DND-41 (cell line): ENCODE measurements at regions not wholly inside any gene's neighbourhood (a gene's known extent, or its start where the extent isn't known, plus 50 kb on each side); places are given as distances from the start of the nearest gene placed in this dataset.

Experiments
- ATAC-seq: fragments of 200-7000 bp; cut with Tn5 transposase; 3 replicates; pipeline ENCODE4 v1.9.1; 2021; ENCODE audit warnings: low read depth; ENCODE audit not compliant: insufficient read depth
- DNase-seq: peaks from one replicate; pipeline ENCODE4 v3.0.0-alpha.2; 2020
- H2AFZ ChIP-seq: 2 replicates; pipeline ENCODE4 v1.6.0; 2012; ENCODE audit warnings: low read depth, low read length
- H3K27ac ChIP-seq: 2 replicates; pipeline ENCODE4 v1.5.1; 2012; ENCODE audit warnings: low read length, inconsistent platforms
- H3K27me3 ChIP-seq: fragments of 200-600 bp; sonication (generic); 2 replicates; pipeline ENCODE4 v1.6.0; 2012; ENCODE audit warnings: low read length, mild to moderate bottlenecking, inconsistent platforms; ENCODE audit not compliant: insufficient read depth, poor library complexity
- H3K36me3 ChIP-seq: 2 replicates; pipeline ENCODE4 v1.5.1; 2012; ENCODE audit warnings: low read length, inconsistent platforms; ENCODE audit not compliant: insufficient read depth
- H3K4me1 ChIP-seq: 2 replicates; pipeline ENCODE4 v1.5.1; 2012; ENCODE audit warnings: mild to moderate bottlenecking, low read length; ENCODE audit not compliant: insufficient read depth
- H3K4me2 ChIP-seq: 2 replicates; pipeline ENCODE4 v1.6.0; 2012; ENCODE audit warnings: mild to moderate bottlenecking, moderate library complexity, low read length, inconsistent platforms; ENCODE audit not compliant: insufficient read depth
- H3K4me3 ChIP-seq, 2 experiments: fragments of 200-600 bp in 1 of 2; shearing (Covaris generic) in 1 of 2; 2 replicates each; pipeline ENCODE4 v1.5.1; 2012 to 2016; ENCODE audit warnings: inconsistent platforms in 2 of 2, low read length in 2 of 2, mild to moderate bottlenecking in 2 of 2, low read depth in 1 of 2, moderate library complexity in 1 of 2
- H3K79me2 ChIP-seq: 2 replicates; pipeline ENCODE4 v1.6.0; 2012; ENCODE audit warnings: low read length, inconsistent platforms; ENCODE audit not compliant: insufficient read depth
- H3K9ac ChIP-seq: 2 replicates; pipeline ENCODE4 v1.6.0; 2012; ENCODE audit warnings: low read depth, mild to moderate bottlenecking, inconsistent platforms, low read length, moderate library complexity
- H3K9me3 ChIP-seq: 2 replicates; pipeline ENCODE4 v1.5.1; 2012; ENCODE audit warnings: low read length, moderate library complexity, mild to moderate bottlenecking, inconsistent platforms; ENCODE audit not compliant: insufficient read depth, severe bottlenecking
- H4K20me1 ChIP-seq: 2 replicates; pipeline ENCODE4 v1.6.0; 2012; ENCODE audit warnings: low read length; ENCODE audit not compliant: insufficient read depth
- EZH2 ChIP-seq: IDR thresholded peaks from 3 replicates; pipeline ENCODE4 v1.6.1; 2012; ENCODE audit warnings: borderline replicate concordance, low read depth, mild to moderate bottlenecking, moderate library complexity, low read length, inconsistent platforms; ENCODE audit not compliant: severe bottlenecking
- TF ChIP-seq, protein P1 (sequence below): IDR thresholded peaks from 2 replicates; pipeline ENCODE4 v1.5.1; 2012; ENCODE audit warnings: borderline replicate concordance, low read length, moderate library complexity, mild to moderate bottlenecking; ENCODE audit not compliant: poor library complexity, severe bottlenecking; ENCODE audit errors: extremely low read depth

DNA sequence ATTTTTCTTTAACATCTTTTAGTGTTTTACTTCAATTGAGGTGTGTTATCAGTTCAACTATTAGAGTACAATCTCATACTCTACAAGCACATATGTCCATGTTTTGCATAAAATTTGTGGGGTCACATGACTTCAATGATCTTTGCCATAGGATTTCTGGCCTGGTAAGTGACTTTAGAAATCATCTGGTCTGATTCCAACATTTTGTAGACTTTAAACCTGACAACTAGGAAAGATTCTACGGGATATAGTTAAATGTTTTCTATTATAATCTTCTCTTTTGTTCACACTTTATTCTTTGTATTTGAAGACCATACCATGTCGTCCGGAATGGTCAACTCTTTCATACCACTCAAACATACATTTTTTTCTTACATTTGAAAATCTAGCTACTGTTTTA is 62.0 kb upstream of the NEUROD1 start:
- H3K4me3 ChIP-seq, result no peak overlapping the region
- no peak overlapping the region for H3K27ac ChIP-seq
- H3K9ac ChIP-seq, result no peak overlapping the region
- no peaks in the 10 kb centered on the region for H4K20me1 ChIP-seq
- no peaks in the 10 kb centered on the region for H3K36me3 ChIP-seq
- TF ChIP-seq EZH2, result no peak
- TF ChIP-seq, protein P1, sequence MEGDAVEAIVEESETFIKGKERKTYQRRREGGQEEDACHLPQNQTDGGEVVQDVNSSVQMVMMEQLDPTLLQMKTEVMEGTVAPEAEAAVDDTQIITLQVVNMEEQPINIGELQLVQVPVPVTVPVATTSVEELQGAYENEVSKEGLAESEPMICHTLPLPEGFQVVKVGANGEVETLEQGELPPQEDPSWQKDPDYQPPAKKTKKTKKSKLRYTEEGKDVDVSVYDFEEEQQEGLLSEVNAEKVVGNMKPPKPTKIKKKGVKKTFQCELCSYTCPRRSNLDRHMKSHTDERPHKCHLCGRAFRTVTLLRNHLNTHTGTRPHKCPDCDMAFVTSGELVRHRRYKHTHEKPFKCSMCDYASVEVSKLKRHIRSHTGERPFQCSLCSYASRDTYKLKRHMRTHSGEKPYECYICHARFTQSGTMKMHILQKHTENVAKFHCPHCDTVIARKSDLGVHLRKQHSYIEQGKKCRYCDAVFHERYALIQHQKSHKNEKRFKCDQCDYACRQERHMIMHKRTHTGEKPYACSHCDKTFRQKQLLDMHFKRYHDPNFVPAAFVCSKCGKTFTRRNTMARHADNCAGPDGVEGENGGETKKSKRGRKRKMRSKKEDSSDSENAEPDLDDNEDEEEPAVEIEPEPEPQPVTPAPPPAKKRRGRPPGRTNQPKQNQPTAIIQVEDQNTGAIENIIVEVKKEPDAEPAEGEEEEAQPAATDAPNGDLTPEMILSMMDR, result no peak
- H3K4me2 ChIP-seq, result no peak overlapping the region
- H3K79me2 ChIP-seq, result no peaks in the 10 kb centered on the region
- no peaks in the 10 kb centered on the region for H3K27me3 ChIP-seq
- no peaks in the 10 kb centered on the region for H3K9me3 ChIP-seq
- H3K4me1 ChIP-seq, result peaks cover 9% of the 10 kb centered on the region; the same call in 1 of the 2 replicates
- no peak for DNase-seq
- 0 out of 2 replicates have a peak overlapping the region, but pooled peaks have one; percentile 53 for H2AFZ ChIP-seq
- no peak for ATAC-seq

DNA sequence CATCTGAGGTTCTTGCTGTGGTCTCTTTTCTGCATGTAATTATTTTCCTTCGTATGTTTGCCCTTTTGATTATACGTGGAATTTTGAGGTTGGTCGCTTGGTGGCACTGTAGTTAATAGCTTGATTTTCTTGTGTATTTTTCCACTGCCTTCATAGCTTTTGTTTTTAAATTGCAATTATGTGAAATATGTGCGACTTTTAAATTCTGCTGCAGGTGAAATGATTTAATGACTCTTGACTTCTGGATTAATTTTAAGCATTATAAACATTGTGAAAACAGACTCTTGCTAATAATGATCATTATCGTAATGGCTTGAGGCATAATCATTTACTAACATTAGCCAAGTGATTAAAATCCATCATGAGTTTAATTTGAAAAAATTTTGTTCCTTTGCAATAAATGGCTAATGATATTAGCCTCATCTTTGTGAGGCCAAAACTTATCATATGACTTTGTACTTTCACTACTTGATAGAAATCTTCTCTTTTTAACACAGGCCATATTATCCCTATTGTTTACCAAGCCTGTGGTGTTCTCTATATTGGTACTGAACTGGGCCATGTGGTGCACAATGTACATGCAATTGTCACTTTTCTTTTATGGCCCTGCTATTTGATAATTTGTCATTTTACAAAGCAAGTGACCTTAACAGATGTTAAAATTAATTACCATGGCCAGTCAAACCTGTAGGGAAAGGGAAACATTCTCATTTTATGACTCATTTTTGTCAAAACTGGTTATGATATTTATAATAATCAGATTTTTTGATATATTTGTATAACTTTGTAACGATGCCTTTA is 62.8 kb upstream of the NEUROD1 start:
- ATAC-seq, result peak; percentile 74
- H2AFZ ChIP-seq, result 0 out of 2 replicates have a peak overlapping the region, but pooled peaks have one; percentile 53
- H3K9ac ChIP-seq, result no peak overlapping the region
- H3K27ac ChIP-seq, result no peak overlapping the region
- no peak overlapping the region for H3K4me2 ChIP-seq
- H3K36me3 ChIP-seq, result no peaks in the 10 kb centered on the region
- peak; percentile 54 for DNase-seq
- no peaks in the 10 kb centered on the region for H3K79me2 ChIP-seq
- H3K4me1 ChIP-seq, result peaks cover 9% of the 10 kb centered on the region; the same call in 1 of the 2 replicates
- H3K4me3 ChIP-seq, result no peak overlapping the region
- no peaks in the 10 kb centered on the region for H4K20me1 ChIP-seq
- H3K27me3 ChIP-seq, result no peaks in the 10 kb centered on the region
- TF ChIP-seq, protein P1, result peak; percentile 87
- TF ChIP-seq EZH2, result no peak
- no peaks in the 10 kb centered on the region for H3K9me3 ChIP-seq

DNA sequence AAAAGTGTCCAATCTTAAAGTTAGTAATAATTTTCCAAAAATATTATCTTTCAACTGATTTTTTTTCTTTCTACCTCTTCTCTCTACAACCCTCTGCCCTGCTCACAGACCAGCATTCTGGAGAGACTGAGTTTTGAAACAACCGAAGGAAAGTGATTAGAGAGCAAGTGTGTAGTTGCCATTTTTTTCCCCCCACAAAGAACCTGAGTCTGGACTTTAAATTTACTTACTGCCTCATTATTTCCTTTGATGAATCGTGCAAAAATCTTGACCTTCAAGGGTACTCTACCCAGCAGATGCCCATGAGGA is 63.4 kb upstream of the NEUROD1 start:
- H3K36me3 ChIP-seq, result no peaks in the 10 kb centered on the region
- H2AFZ ChIP-seq, result no peak overlapping the region
- H3K27me3 ChIP-seq, result no peaks in the 10 kb centered on the region
- no peaks in the 10 kb centered on the region for H3K79me2 ChIP-seq
- TF ChIP-seq EZH2, result no peak
- TF ChIP-seq, protein P1, result no peak
- H3K9ac ChIP-seq, result no peak overlapping the region
- H4K20me1 ChIP-seq, result no peaks in the 10 kb centered on the region
- DNase-seq (no peak), ATAC-seq (no peak)
- H3K4me1 ChIP-seq, result peaks cover 9% of the 10 kb centered on the region; the same call in 1 of the 2 replicates
- no peak overlapping the region for H3K4me3 ChIP-seq
- H3K9me3 ChIP-seq, result no peaks in the 10 kb centered on the region
- H3K27ac ChIP-seq, result no peak overlapping the region
- H3K4me2 ChIP-seq, result no peak overlapping the region
